Sigmoid colon (tissue), 4 donors: ENCODE measurements at regions not wholly inside any gene's neighbourhood (a gene's known extent, or its start where the extent isn't known, plus 50 kb on each side); places are given as distances from the start of the nearest gene placed in this dataset.

ENCODE experiments used
- CTCF ChIP-seq, 4 experiments: fragments of 450-650 bp in 3 of 4; fragments of 200-600 bp in 1 of 4; IDR thresholded peaks; one replicate each; pipeline ENCODE4 v1.5.1; 2016 to 2019; ENCODE audit warnings: antibody characterized with exemption in 4 of 4, mild to moderate bottlenecking in 3 of 4, moderate library complexity in 2 of 4
- POLR2AphosphoS5 ChIP-seq, 4 donors: sonication (generic); formaldehyde crosslinking; IDR thresholded peaks; one replicate each; pipeline ENCODE4 v1.6.1; 2017; ENCODE audit warnings: antibody characterized with exemption in 4 of 4

DNA sequence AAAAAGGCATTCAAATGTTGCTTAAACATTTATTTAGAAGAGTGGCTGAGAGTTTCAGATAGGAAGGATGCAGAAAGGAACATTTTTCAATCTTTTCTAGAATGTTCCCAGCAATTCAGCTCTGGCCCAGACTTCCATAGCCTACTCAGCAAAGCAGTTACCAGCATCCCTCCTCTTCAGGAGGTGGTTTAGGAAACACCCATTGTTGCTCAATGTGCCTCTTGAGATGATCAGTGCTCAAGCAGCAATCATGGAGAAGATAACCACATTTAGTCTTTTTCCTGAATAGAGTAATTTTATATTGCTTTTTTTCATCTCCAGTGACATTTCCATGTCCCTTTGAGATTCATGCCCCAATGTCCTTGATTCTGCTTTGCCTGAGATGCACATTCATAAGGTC lies 328.7 kb upstream of the PPARGC1A start:
- TF ChIP-seq CTCF (IDR thresholded peaks at IDR 0.05): no peak
- no peak for TF ChIP-seq POLR2AphosphoS5 (IDR thresholded peaks at IDR 0.05)
